ENCODE measurements at regions not wholly inside any gene's neighbourhood (a gene's known extent, or its start where the extent isn't known, plus 50 kb on each side); places are given as distances from the start of the nearest gene placed in this dataset.

DNA sequence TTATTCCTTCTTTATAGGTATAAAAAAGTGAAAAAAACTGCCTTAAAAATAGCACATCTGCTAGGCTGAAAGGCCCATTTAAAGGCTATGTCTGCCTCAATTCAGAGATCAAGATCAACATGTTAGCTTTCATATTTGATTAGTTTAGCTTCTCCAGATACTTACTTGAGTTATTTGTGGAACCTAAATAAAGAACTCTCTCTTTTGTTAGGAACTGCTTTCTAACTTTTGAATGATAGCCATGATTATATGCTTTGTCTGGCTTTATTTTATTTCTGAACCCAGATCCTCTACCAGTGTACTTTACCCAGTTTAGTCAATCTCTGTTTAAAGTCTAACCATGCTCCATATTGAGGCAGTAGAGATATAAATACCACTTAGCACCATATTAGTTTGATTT, 515.5 kb upstream of the SEMA3D start:
- CTCF ChIA-PET, result interaction anchor here (0.6 kb wide), 1 partner anchor 86 kb away, joined by 3 read pairs; no protein-coding TSS in a partner anchor
- no peak overlapping the region for H3K27ac ChIP-seq
- DNase-seq (ENCODE audit: low spot score), result no peak
- TF ChIP-seq, protein P1, sequence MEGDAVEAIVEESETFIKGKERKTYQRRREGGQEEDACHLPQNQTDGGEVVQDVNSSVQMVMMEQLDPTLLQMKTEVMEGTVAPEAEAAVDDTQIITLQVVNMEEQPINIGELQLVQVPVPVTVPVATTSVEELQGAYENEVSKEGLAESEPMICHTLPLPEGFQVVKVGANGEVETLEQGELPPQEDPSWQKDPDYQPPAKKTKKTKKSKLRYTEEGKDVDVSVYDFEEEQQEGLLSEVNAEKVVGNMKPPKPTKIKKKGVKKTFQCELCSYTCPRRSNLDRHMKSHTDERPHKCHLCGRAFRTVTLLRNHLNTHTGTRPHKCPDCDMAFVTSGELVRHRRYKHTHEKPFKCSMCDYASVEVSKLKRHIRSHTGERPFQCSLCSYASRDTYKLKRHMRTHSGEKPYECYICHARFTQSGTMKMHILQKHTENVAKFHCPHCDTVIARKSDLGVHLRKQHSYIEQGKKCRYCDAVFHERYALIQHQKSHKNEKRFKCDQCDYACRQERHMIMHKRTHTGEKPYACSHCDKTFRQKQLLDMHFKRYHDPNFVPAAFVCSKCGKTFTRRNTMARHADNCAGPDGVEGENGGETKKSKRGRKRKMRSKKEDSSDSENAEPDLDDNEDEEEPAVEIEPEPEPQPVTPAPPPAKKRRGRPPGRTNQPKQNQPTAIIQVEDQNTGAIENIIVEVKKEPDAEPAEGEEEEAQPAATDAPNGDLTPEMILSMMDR (conservative IDR thresholded peaks at IDR 0.05; ENCODE audit: low read depth), result no peak
- POLR2A ChIA-PET (ENCODE audit: low non-redundant PET), result no interaction called here

DNA sequence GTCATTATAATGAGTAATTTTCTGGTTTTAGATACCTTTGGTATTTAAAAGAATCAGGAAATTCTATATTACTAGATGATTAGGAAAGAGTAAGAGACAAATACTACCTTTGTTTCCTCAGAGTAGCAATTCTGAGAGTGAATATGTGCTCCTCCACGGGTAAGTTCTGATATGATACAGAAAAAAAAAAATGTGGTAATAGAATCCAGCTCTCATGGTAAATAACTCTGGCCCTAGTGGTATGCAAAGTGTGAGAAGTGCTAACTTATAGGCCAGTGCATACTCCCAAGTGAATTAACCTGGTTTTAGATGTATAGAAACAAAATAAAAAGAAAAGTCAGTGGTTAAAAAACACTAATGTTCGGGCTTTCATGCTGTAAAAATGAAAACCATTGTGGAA, 512.6 kb upstream of the SEMA3D start:
- ChIA-PET POLR2A (ENCODE audit: low non-redundant PET) (no interaction called here), CTCF (no interaction called here)
- H3K27ac ChIP-seq, result no peak overlapping the region
- DNase-seq (ENCODE audit: low spot score), result no peak
- TF ChIP-seq, protein P1 (conservative IDR thresholded peaks at IDR 0.05; ENCODE audit: low read depth), result no peak

DNA sequence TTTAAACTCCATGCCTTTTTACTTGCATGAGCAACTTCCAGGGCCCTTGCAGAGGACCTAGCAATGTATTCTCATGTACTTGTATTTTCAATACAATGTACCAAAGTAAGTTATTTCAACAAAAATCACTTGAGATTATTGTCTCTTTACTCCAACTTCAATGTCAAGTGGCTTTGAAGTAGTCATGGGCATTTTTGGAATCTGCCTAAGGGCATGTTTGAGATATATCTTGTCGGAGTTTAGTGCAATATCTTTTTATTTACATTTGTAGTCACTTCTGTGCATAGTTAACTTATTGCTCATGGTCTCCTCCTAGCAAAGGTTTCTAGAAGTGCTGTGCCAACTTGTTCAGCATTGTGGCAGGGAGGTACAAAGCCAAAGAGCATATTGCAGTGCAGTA, 508.7 kb upstream of the SEMA3D start:
- ChIA-PET CTCF (interaction anchor here (0.7 kb wide), 1 partner anchor 345 kb away, joined by 6 read pairs; no protein-coding TSS in a partner anchor), POLR2A (ENCODE audit: low non-redundant PET) (no interaction called here)
- no peak overlapping the region for H3K27ac ChIP-seq
- DNase-seq (ENCODE audit: low spot score), result peak; percentile 61
- TF ChIP-seq, protein P1 (conservative IDR thresholded peaks at IDR 0.05; ENCODE audit: low read depth), result no peak

DNA sequence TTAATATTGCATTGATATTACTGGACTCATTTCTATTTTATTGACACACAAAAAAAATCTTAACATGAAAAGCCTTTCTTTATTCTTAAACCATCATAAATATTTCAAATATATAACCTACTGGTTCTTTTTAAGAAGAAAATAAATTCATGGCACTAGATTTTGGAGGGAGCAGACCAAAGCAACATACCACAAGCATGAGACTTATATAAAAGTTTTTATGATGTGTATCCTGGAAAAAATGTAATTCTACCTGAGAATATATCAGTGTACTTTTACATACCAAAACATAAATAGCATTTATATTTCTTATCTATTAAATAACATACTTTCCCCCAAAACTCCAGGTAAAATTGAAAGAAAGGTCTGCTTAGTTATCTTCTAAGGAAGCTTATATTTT, 508.2 kb upstream of the SEMA3D start:
- ChIA-PET CTCF (interaction anchor here (0.7 kb wide), 1 partner anchor 344 kb away, joined by 6 read pairs; no protein-coding TSS in a partner anchor), POLR2A (ENCODE audit: low non-redundant PET) (no interaction called here)
- DNase-seq (ENCODE audit: low spot score), result no peak
- TF ChIP-seq, protein P1 (conservative IDR thresholded peaks at IDR 0.05; ENCODE audit: low read depth), result no peak
- H3K27ac ChIP-seq, result no peak overlapping the region

DNA sequence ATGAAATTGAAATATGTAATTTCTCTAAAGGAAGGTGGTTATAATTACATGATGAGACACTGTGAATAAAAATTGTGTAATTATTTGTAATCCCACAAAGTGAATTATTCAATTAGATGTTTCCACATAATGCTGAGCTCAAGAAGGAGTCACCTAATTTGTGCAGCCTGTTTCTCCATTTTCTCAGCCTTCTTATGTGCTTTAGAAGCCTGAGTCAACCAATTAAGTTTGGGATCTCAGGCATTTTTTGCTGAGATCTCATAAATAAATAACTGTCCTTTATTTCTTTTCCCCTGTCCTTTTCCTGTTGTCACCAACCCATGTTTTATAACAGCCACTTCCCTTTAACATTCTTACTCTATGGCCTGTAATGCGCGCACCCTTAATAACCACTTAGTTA, 506.5 kb upstream of the SEMA3D start:
- TF ChIP-seq, protein P1 (conservative IDR thresholded peaks at IDR 0.05; ENCODE audit: low read depth), result no peak
- ChIA-PET POLR2A (ENCODE audit: low non-redundant PET) (no interaction called here), CTCF (no interaction called here)
- DNase-seq (ENCODE audit: low spot score), result no peak
- no peak overlapping the region for H3K27ac ChIP-seq

DNA sequence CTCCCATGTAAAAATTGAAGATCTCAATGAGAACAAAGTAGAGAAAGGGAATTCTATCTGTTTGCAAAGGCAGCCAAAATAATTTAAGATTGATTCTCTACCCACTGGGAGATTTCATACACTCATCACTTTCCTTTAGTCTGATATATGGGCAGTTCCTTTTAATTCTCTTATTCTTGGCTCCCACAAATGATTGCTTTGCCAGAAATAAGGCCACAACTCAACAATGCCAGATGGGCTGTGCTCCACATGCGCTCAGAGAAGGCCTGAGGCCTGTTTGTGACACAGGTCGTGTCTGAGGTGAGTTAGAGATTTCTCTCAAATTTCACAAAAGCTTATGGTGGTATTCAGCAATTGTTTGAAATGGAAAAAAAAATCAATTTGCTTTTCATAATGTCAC, 501.9 kb upstream of the SEMA3D start:
- ChIA-PET POLR2A (ENCODE audit: low non-redundant PET) (no interaction called here), CTCF (no interaction called here)
- no peak overlapping the region for H3K27ac ChIP-seq
- TF ChIP-seq, protein P1 (conservative IDR thresholded peaks at IDR 0.05; ENCODE audit: low read depth), result no peak
- no peak for DNase-seq (ENCODE audit: low spot score)

All from RWPE1 (cell line).